Fibroblast of lung (primary cell): ENCODE measurements at regions not wholly inside any gene's neighbourhood (a gene's known extent, or its start where the extent isn't known, plus 50 kb on each side); places are given as distances from the start of the nearest gene placed in this dataset.

Experiments
- DNase-seq, 2 donors: peaks; one replicate each; pipeline versions ENCODE4 v3.0.0 to v3.0.0-alpha.2; 2010; ENCODE audit warnings: low read depth in 2 of 2
- H2AFZ ChIP-seq: 2 replicates; pipeline ENCODE4 v1.5.1; 2012; ENCODE audit warnings: low read length, control low read depth, inconsistent platforms
- H3K27ac ChIP-seq: 2 replicates; pipeline ENCODE4 v1.5.1; 2011; ENCODE audit warnings: low read length, control low read depth; ENCODE audit not compliant: insufficient read depth
- H3K27me3 ChIP-seq: 2 replicates; pipeline ENCODE4 v1.5.1; 2011; ENCODE audit warnings: mild to moderate bottlenecking, low read length; ENCODE audit not compliant: control insufficient read depth, insufficient read depth
- H3K36me3 ChIP-seq: 2 replicates; pipeline ENCODE4 v1.5.1; 2011; ENCODE audit warnings: low read length; ENCODE audit not compliant: control insufficient read depth, insufficient read depth
- H3K4me1 ChIP-seq: 2 replicates; pipeline ENCODE4 v1.5.1; 2011; ENCODE audit warnings: low read length; ENCODE audit not compliant: control insufficient read depth, insufficient read depth; ENCODE audit errors: extremely low read depth
- H3K4me2 ChIP-seq: 2 replicates; pipeline ENCODE4 v1.5.1; 2011; ENCODE audit warnings: low read length, control low read depth; ENCODE audit not compliant: insufficient read depth; ENCODE audit errors: extremely low read depth
- H3K4me3 ChIP-seq, 4 experiments: fragments of 200-600 bp in 1 of 4; sonication (generic) in 1 of 4; replicated peaks in 1 of 4; 2 replicates each; pipeline ENCODE4 v1.5.1; 2011 to 2016; ENCODE audit warnings: low read length in 4 of 4, low read depth in 3 of 4, mild to moderate bottlenecking in 3 of 4, control low read depth in 2 of 4, inconsistent platforms in 1 of 4, mixed read lengths in 1 of 4; ENCODE audit not compliant: insufficient read depth in 1 of 4; ENCODE audit errors: control extremely low read depth in 1 of 4
- H3K79me2 ChIP-seq: 2 replicates; pipeline ENCODE4 v1.5.1; 2012; ENCODE audit warnings: mild to moderate bottlenecking, low read length, inconsistent platforms; ENCODE audit not compliant: control insufficient read depth, insufficient read depth
- H3K9ac ChIP-seq: 2 replicates; pipeline ENCODE4 v1.5.1; 2011; ENCODE audit warnings: mild to moderate bottlenecking, low read length, control low read depth; ENCODE audit not compliant: insufficient read depth
- H3K9me3 ChIP-seq: 2 replicates; pipeline ENCODE4 v1.5.1; 2012; ENCODE audit warnings: low read depth, low read length; ENCODE audit not compliant: control insufficient read depth, insufficient read depth
- H4K20me1 ChIP-seq: 2 replicates; pipeline ENCODE4 v1.5.1; 2011; ENCODE audit warnings: low read length; ENCODE audit not compliant: control insufficient read depth, insufficient read depth; ENCODE audit errors: extremely low read depth
- EZH2 ChIP-seq: IDR thresholded peaks from 2 replicates; pipeline ENCODE4 v1.5.1; 2012; ENCODE audit warnings: low read length, control low read depth, mild to moderate bottlenecking; ENCODE audit errors: missing control alignments
- TF ChIP-seq, protein P1 (sequence below), 2 donors: IDR thresholded peaks in 1 of 2; conservative IDR thresholded peaks in 1 of 2; 1 replicate in 1 of 2; 2 replicates in 1 of 2; pipeline ENCODE4 v1.5.1; 2011 to 2012; ENCODE audit warnings: low read length in 2 of 2, control low read depth in 1 of 2, inconsistent platforms in 1 of 2, low read depth in 1 of 2, mild to moderate bottlenecking in 1 of 2

DNA sequence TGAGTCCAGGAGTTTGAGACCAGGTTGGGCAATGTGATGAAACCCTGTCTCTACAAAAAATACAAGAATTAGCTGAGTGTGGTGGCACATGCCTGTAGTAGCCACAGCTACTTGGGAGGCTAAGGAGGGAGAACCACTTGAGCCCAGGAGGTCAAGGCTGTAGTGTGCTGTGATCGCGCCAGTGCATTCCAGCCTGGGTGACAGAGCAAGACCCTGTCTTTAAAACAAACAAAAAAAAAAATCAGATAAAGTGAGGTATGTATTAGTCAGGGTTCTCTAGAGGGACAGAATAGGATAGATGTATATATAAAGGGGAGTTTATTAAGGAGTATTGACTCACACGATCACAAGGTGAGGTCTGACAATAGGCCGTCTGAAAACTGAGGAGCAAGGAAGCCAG, 101.5 kb upstream of the GPR26 start:
- Histone ChIP-seq H3K36me3 (no peaks in the 10 kb centered on the region), H2AFZ (no peak overlapping the region), H4K20me1 (no peaks in the 10 kb centered on the region), H3K9me3 (no peaks in the 10 kb centered on the region), H3K79me2 (no peaks in the 10 kb centered on the region), H3K27me3 (no peaks in the 10 kb centered on the region), H3K4me1 (no peaks in the 10 kb centered on the region), H3K9ac (no peak overlapping the region), H3K4me3 (no peak overlapping the region), H3K27ac (no peak overlapping the region), H3K4me2 (no peak overlapping the region)
- no peak for DNase-seq
- TF ChIP-seq, protein P1, sequence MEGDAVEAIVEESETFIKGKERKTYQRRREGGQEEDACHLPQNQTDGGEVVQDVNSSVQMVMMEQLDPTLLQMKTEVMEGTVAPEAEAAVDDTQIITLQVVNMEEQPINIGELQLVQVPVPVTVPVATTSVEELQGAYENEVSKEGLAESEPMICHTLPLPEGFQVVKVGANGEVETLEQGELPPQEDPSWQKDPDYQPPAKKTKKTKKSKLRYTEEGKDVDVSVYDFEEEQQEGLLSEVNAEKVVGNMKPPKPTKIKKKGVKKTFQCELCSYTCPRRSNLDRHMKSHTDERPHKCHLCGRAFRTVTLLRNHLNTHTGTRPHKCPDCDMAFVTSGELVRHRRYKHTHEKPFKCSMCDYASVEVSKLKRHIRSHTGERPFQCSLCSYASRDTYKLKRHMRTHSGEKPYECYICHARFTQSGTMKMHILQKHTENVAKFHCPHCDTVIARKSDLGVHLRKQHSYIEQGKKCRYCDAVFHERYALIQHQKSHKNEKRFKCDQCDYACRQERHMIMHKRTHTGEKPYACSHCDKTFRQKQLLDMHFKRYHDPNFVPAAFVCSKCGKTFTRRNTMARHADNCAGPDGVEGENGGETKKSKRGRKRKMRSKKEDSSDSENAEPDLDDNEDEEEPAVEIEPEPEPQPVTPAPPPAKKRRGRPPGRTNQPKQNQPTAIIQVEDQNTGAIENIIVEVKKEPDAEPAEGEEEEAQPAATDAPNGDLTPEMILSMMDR (conservative IDR thresholded peaks at IDR 0.05 in 1 of 2, IDR thresholded peaks at IDR 0.05 in 1 of 2; ENCODE audit: low read depth in 1 of 2, low read length in 2 of 2) = no peak
- no peak for TF ChIP-seq EZH2

DNA sequence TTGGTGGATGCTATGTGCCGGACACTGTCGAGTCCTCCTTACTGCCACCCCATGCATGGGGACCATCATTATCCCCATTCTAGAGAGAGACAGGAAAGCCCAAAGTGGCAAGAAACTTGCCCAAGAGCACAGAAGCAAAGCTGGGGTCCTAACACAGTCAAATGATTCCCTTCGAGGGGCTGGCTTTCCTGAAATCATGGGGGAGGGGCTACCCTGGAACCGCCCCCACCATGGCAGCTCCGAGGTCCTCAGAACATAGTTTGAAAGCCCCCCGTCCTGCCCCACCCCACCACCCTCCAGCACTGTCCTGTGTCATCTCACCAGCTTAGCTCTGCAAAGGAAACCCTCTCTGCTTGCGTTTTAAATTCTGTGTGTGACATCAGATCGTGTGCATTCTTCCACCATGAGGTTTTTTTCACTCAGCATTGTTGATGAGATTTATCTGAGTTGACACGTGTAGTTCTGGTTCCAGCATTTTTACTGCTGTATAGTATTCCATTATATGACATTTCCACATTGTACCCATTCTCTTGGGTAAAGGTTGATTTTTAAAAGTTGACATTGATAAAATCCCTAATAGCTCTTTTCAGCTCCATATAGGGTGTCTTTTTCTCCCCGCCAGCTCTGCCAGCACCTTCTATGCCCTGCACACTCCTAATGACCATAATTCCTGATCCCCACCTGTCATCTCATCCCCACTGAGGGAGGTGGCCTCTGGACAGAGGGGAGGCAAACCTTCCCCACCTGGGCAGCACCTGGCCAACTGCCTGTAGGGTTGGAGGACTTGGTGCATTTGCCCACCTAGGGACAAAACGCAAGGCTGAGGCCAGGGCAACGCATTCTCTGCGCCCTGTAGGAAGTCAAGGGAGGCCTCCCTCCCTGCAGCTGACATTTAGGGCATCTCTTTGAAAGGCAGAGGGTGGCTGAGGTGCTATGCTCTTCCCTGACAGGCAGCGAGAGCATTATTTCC, 100.2 kb upstream of the GPR26 start:
- H3K4me3 ChIP-seq = no peak overlapping the region
- no peaks in the 10 kb centered on the region for H3K27me3 ChIP-seq
- no peak overlapping the region for H3K9ac ChIP-seq
- H4K20me1 ChIP-seq = no peaks in the 10 kb centered on the region
- no peak overlapping the region for H2AFZ ChIP-seq
- no peaks in the 10 kb centered on the region for H3K4me1 ChIP-seq
- no peak overlapping the region for H3K4me2 ChIP-seq
- H3K79me2 ChIP-seq = no peaks in the 10 kb centered on the region
- no peak for DNase-seq
- no peaks in the 10 kb centered on the region for H3K36me3 ChIP-seq
- no peak overlapping the region for H3K27ac ChIP-seq
- H3K9me3 ChIP-seq = no peaks in the 10 kb centered on the region
- no peak for TF ChIP-seq EZH2
- TF ChIP-seq, protein P1 (conservative IDR thresholded peaks at IDR 0.05 in 1 of 2, IDR thresholded peaks at IDR 0.05 in 1 of 2; ENCODE audit: low read depth in 1 of 2, low read length in 2 of 2) = no peak

DNA sequence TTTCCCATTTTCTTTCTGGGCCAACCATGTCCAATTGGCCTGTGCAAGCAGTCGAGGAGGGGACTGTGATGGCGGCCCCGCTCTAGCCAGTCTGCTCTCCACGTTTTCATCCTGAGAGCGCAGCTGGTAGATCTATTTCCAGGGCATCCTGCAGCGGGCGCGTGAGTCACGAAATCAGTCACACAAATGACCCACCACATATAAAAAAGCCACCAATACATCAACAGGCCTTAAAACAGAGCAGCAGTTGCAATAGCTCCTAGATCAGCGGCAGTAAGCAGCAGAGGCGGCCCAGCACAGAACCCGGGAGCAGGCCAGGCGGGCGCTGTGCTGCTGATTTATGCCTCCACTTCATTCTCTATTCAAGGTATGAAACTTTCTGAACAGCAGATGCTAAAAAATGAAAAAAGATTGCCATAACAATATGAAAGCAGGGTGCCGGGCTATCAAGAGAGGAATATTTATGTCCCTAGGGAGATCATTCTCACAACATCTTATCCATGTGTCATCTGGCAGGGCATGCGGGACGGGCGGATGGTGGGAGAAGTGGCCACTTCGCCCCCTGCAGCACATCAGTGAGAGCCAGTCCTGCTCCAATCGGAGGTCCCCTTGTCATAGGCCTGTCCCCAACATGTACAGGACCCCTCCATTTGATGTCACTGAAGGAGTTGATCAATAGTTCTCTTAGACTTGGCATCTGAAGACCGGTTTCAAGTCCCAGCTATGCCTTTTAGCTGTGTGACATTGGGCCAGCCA, 98.0 kb upstream of the GPR26 start:
- H2AFZ ChIP-seq = no peak overlapping the region
- no peak overlapping the region for H3K4me2 ChIP-seq
- H3K27ac ChIP-seq = no peak overlapping the region
- H3K79me2 ChIP-seq = no peaks in the 10 kb centered on the region
- no peak for DNase-seq
- no peaks in the 10 kb centered on the region for H3K9me3 ChIP-seq
- TF ChIP-seq EZH2 = no peak
- TF ChIP-seq, protein P1 (conservative IDR thresholded peaks at IDR 0.05 in 1 of 2, IDR thresholded peaks at IDR 0.05 in 1 of 2; ENCODE audit: low read depth in 1 of 2, low read length in 2 of 2) = no peak
- H3K4me3 ChIP-seq = no peak overlapping the region
- H3K27me3 ChIP-seq = no peaks in the 10 kb centered on the region
- H3K9ac ChIP-seq = no peak overlapping the region
- no peaks in the 10 kb centered on the region for H3K36me3 ChIP-seq
- no peaks in the 10 kb centered on the region for H4K20me1 ChIP-seq
- no peaks in the 10 kb centered on the region for H3K4me1 ChIP-seq
